GM21717 (cell line): ENCODE measurements at regions not wholly inside any gene's neighbourhood (a gene's known extent, or its start where the extent isn't known, plus 50 kb on each side); places are given as distances from the start of the nearest gene placed in this dataset.

Experiments
- ATAC-seq: cut with Tn5 transposase; IDR thresholded peaks from one replicate; pipeline ENCODE4 v1.9.1; 2021; ENCODE audit warnings: mild to moderate bottlenecking, moderate library complexity; ENCODE audit not compliant: unreplicated experiment

- ATAC-seq = no peak
Measured at GRCh38 chr12:34391771-34392581, 369.7 kb downstream of the ALG10 start.

- ATAC-seq = no peak
Measured at GRCh38 chr12:34392741-34393085, 370.4 kb downstream of the ALG10 start.

- ATAC-seq = no peak
Measured at GRCh38 chr12:34393086-34393820, 371.0 kb downstream of the ALG10 start.

- no peak for ATAC-seq
Measured at GRCh38 chr12:34393821-34394150, 371.5 kb downstream of the ALG10 start.

- no peak for ATAC-seq
Measured at GRCh38 chr12:34394211-34395055, 372.1 kb downstream of the ALG10 start.

GRCh38 chr12:34395056-34396005 lies 373.0 kb downstream of the ALG10 start:
- ATAC-seq = no peak

- ATAC-seq = no peak
Measured at GRCh38 chr12:34396006-34396860, 373.9 kb downstream of the ALG10 start.

- no peak for ATAC-seq
Measured at GRCh38 chr12:34396861-34397590, 374.7 kb downstream of the ALG10 start.

GRCh38 chr12:34397591-34398365 lies 375.5 kb downstream of the ALG10 start:
- ATAC-seq = no peak

GRCh38 chr12:34398366-34398705 lies 376.0 kb downstream of the ALG10 start:
- no peak for ATAC-seq

- ATAC-seq = no peak
Measured at GRCh38 chr12:34398706-34399630, 376.7 kb downstream of the ALG10 start.

- no peak for ATAC-seq
Measured at GRCh38 chr12:34399631-34400410, 377.5 kb downstream of the ALG10 start.

GRCh38 chr12:34400411-34400881 lies 378.1 kb downstream of the ALG10 start:
- no peak for ATAC-seq

- no peak for ATAC-seq
Measured at GRCh38 chr12:34400986-34401658, 378.8 kb downstream of the ALG10 start.

GRCh38 chr12:34401659-34402227 lies 379.4 kb downstream of the ALG10 start:
- no peak for ATAC-seq
